ENCODE measurements at regions not wholly inside any gene's neighbourhood (a gene's known extent, or its start where the extent isn't known, plus 50 kb on each side); places are given as distances from the start of the nearest gene placed in this dataset.

DNA sequence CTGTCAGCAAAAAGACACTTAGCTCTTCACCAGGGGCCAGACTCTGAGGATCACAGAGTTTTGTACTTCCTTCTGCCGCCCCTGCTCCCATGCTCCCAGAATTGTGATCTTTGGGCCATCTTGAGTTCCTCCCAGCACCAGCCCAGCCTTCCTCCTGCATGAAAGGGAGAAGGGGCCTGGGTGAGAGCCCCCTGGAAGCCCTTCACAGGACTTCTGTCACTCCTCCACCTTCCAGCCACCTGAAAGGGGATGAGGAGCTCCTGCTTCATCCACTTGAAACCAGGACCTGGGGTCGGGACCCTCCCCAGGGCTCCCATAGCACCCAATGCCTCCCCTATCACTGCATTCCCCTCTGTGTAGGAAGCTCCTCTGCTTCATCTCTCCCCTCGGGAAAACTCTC, 174.2 kb downstream of the BUD13 start:
- H3K36me3 ChIP-seq (ENCODE audit: insufficient read depth, low read length), result no peaks in the 10 kb centered on the region
- H3F3A ChIP-seq (ENCODE audit: insufficient read depth, low read length, poor library complexity, severe bottlenecking), result no peaks in the 10 kb centered on the region
- no peak overlapping the region for H2AFZ ChIP-seq (ENCODE audit: low read depth, low read length)
- no peak overlapping the region for H3K27ac ChIP-seq (ENCODE audit: low read length)
- no peaks in the 10 kb centered on the region for H3K27me3 ChIP-seq (ENCODE audit: insufficient read depth, low read depth, low read length)
- no peaks in the 10 kb centered on the region for H3K9me3 ChIP-seq (ENCODE audit: low read length)
- H3K4me3 ChIP-seq (ENCODE audit: low read length), result no peak overlapping the region
- H3K79me2 ChIP-seq (replicated peaks; ENCODE audit: insufficient read depth, low read length), result no peaks in the 10 kb centered on the region
- H3K9me2 ChIP-seq (ENCODE audit: insufficient read depth, low read length), result no peaks in the 10 kb centered on the region
- TF ChIP-seq, protein P1, sequence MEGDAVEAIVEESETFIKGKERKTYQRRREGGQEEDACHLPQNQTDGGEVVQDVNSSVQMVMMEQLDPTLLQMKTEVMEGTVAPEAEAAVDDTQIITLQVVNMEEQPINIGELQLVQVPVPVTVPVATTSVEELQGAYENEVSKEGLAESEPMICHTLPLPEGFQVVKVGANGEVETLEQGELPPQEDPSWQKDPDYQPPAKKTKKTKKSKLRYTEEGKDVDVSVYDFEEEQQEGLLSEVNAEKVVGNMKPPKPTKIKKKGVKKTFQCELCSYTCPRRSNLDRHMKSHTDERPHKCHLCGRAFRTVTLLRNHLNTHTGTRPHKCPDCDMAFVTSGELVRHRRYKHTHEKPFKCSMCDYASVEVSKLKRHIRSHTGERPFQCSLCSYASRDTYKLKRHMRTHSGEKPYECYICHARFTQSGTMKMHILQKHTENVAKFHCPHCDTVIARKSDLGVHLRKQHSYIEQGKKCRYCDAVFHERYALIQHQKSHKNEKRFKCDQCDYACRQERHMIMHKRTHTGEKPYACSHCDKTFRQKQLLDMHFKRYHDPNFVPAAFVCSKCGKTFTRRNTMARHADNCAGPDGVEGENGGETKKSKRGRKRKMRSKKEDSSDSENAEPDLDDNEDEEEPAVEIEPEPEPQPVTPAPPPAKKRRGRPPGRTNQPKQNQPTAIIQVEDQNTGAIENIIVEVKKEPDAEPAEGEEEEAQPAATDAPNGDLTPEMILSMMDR (IDR thresholded peaks at IDR 0.05; ENCODE audit: poor library complexity, severe bottlenecking), result no peak
- no peak for TF ChIP-seq EP300 (conservative IDR thresholded peaks at IDR 0.05; ENCODE audit: poor library complexity, severe bottlenecking)
- no peak for TF ChIP-seq SMC3 (conservative IDR thresholded peaks at IDR 0.05; ENCODE audit: poor library complexity)
- TF ChIP-seq TAF1 (IDR thresholded peaks at IDR 0.05; ENCODE audit: low read depth), result no peak
- TF ChIP-seq, protein P2, sequence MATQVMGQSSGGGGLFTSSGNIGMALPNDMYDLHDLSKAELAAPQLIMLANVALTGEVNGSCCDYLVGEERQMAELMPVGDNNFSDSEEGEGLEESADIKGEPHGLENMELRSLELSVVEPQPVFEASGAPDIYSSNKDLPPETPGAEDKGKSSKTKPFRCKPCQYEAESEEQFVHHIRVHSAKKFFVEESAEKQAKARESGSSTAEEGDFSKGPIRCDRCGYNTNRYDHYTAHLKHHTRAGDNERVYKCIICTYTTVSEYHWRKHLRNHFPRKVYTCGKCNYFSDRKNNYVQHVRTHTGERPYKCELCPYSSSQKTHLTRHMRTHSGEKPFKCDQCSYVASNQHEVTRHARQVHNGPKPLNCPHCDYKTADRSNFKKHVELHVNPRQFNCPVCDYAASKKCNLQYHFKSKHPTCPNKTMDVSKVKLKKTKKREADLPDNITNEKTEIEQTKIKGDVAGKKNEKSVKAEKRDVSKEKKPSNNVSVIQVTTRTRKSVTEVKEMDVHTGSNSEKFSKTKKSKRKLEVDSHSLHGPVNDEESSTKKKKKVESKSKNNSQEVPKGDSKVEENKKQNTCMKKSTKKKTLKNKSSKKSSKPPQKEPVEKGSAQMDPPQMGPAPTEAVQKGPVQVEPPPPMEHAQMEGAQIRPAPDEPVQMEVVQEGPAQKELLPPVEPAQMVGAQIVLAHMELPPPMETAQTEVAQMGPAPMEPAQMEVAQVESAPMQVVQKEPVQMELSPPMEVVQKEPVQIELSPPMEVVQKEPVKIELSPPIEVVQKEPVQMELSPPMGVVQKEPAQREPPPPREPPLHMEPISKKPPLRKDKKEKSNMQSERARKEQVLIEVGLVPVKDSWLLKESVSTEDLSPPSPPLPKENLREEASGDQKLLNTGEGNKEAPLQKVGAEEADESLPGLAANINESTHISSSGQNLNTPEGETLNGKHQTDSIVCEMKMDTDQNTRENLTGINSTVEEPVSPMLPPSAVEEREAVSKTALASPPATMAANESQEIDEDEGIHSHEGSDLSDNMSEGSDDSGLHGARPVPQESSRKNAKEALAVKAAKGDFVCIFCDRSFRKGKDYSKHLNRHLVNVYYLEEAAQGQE (IDR thresholded peaks at IDR 0.05; ENCODE audit: borderline replicate concordance), result no peak
- no peak for TF ChIP-seq MXI1 (conservative IDR thresholded peaks at IDR 0.05; ENCODE audit: poor library complexity, severe bottlenecking)
- TF ChIP-seq EZH2 (IDR thresholded peaks at IDR 0.05; ENCODE audit: borderline replicate concordance, insufficient read depth, low read length, poor library complexity, severe bottlenecking), result no peak
- no peak for TF ChIP-seq POLR2AphosphoS5 (IDR thresholded peaks at IDR 0.05)
- TF ChIP-seq RAD21 (conservative IDR thresholded peaks at IDR 0.05), result no peak
- no peaks in the 10 kb centered on the region for H4K20me1 ChIP-seq (ENCODE audit: insufficient read depth)
- H3K4me2 ChIP-seq (ENCODE audit: low read length), result no peak overlapping the region
- H3K9ac ChIP-seq (ENCODE audit: low read length), result no peak overlapping the region

DNA sequence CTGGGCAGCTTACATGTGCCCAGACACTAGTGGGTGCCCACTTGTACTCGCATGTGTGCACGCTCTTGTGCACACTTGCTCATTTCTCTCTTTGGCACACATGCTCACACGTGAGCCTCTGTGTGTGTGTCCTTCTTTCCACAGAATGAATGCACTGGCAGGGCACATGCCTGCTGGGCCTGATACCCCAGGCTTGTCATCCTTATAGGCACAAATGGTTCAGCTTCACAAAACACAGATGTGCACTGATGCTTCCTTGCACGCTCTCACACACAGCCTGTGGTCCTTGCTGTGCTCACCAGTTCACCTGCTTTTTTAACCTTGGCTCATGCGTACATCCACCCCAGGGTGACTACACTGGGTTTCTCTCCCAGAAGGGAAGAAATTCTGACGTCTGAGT, 174.8 kb downstream of the BUD13 start:
- H4K20me1 ChIP-seq (ENCODE audit: insufficient read depth), result no peaks in the 10 kb centered on the region
- H3K36me3 ChIP-seq (ENCODE audit: insufficient read depth, low read length), result no peaks in the 10 kb centered on the region
- no peak overlapping the region for H3K4me3 ChIP-seq (ENCODE audit: low read length)
- no peaks in the 10 kb centered on the region for H3F3A ChIP-seq (ENCODE audit: insufficient read depth, low read length, poor library complexity, severe bottlenecking)
- no peak overlapping the region for H3K27ac ChIP-seq (ENCODE audit: low read length)
- no peaks in the 10 kb centered on the region for H3K79me2 ChIP-seq (replicated peaks; ENCODE audit: insufficient read depth, low read length)
- no peaks in the 10 kb centered on the region for H3K27me3 ChIP-seq (ENCODE audit: insufficient read depth, low read depth, low read length)
- H3K9me3 ChIP-seq (ENCODE audit: low read length), result no peaks in the 10 kb centered on the region
- no peaks in the 10 kb centered on the region for H3K9me2 ChIP-seq (ENCODE audit: insufficient read depth, low read length)
- no peak overlapping the region for H3K9ac ChIP-seq (ENCODE audit: low read length)
- TF ChIP-seq, protein P2 (IDR thresholded peaks at IDR 0.05; ENCODE audit: borderline replicate concordance), result no peak
- TF ChIP-seq TAF1 (IDR thresholded peaks at IDR 0.05; ENCODE audit: low read depth) (no peak), EP300 (conservative IDR thresholded peaks at IDR 0.05; ENCODE audit: poor library complexity, severe bottlenecking) (no peak), MXI1 (conservative IDR thresholded peaks at IDR 0.05; ENCODE audit: poor library complexity, severe bottlenecking) (no peak), POLR2AphosphoS5 (IDR thresholded peaks at IDR 0.05) (no peak), SMC3 (conservative IDR thresholded peaks at IDR 0.05; ENCODE audit: poor library complexity) (no peak), RAD21 (conservative IDR thresholded peaks at IDR 0.05) (no peak), EZH2 (IDR thresholded peaks at IDR 0.05; ENCODE audit: borderline replicate concordance, insufficient read depth, low read length, poor library complexity, severe bottlenecking) (no peak)
- TF ChIP-seq, protein P1 (IDR thresholded peaks at IDR 0.05; ENCODE audit: poor library complexity, severe bottlenecking), result no peak
- H3K4me2 ChIP-seq (ENCODE audit: low read length), result no peak overlapping the region
- no peak overlapping the region for H2AFZ ChIP-seq (ENCODE audit: low read depth, low read length)

Measured in neural cell (in vitro differentiated cells).